Fibroblast of gingiva (primary cell): ENCODE measurements at regions not wholly inside any gene's neighbourhood (a gene's known extent, or its start where the extent isn't known, plus 50 kb on each side); places are given as distances from the start of the nearest gene placed in this dataset.

Experiments used
- DNase-seq: peaks from one replicate; pipeline ENCODE4 v3.0.0-alpha.2; 2011; ENCODE audit warnings: low read depth

- no peak for DNase-seq
Measured at GRCh38 chr3:177742273-177742672, 545.0 kb upstream of the TBL1XR1 start.

- DNase-seq = no peak
Measured at GRCh38 chr3:177743173-177743890, 546.0 kb upstream of the TBL1XR1 start.

GRCh38 chr3:177744873-177745606, 547.8 kb upstream of the TBL1XR1 start:
- no peak for DNase-seq

GRCh38 chr3:177745607-177746005, 548.3 kb upstream of the TBL1XR1 start:
- DNase-seq = no peak

GRCh38 chr3:177746337-177746933, 549.2 kb upstream of the TBL1XR1 start:
- peak; percentile 74 for DNase-seq

GRCh38 chr3:177749836-177750235, 552.6 kb upstream of the TBL1XR1 start:
- DNase-seq = no peak

- DNase-seq = no peak
Measured at GRCh38 chr3:177750436-177750835, 553.2 kb upstream of the TBL1XR1 start.

GRCh38 chr3:177751770-177752169, 554.5 kb upstream of the TBL1XR1 start:
- no peak for DNase-seq

- no peak for DNase-seq
Measured at GRCh38 chr3:177752831-177753230, 555.5 kb upstream of the TBL1XR1 start.

- DNase-seq = no peak
Measured at GRCh38 chr3:177753451-177754155, 556.3 kb upstream of the TBL1XR1 start.

- DNase-seq = peak; percentile 52
Measured at GRCh38 chr3:177754508-177754921, 557.2 kb upstream of the TBL1XR1 start.

GRCh38 chr3:177758126-177758525, 560.8 kb upstream of the TBL1XR1 start:
- DNase-seq = peak; percentile 82

- DNase-seq = peak; percentile 88
Measured at GRCh38 chr3:177760803-177761202, 563.5 kb upstream of the TBL1XR1 start.

- peak; percentile 73 for DNase-seq
Measured at GRCh38 chr3:177764377-177764912, 567.2 kb upstream of the TBL1XR1 start.

GRCh38 chr3:177764933-177765332, 567.7 kb upstream of the TBL1XR1 start:
- DNase-seq = no peak

GRCh38 chr3:177770383-177771230, 573.3 kb upstream of the TBL1XR1 start:
- peak; percentile 72 for DNase-seq

GRCh38 chr3:177771780-177772179, 574.5 kb upstream of the TBL1XR1 start:
- peak; percentile 42 for DNase-seq

- no peak for DNase-seq
Measured at GRCh38 chr3:177772908-177773557, 575.8 kb upstream of the TBL1XR1 start.

- no peak for DNase-seq
Measured at GRCh38 chr3:177773717-177774116, 576.4 kb upstream of the TBL1XR1 start.

- peak; percentile 60 for DNase-seq
Measured at GRCh38 chr3:177776661-177777101, 579.4 kb upstream of the TBL1XR1 start.

GRCh38 chr3:177777699-177778098, 580.4 kb upstream of the TBL1XR1 start:
- DNase-seq = no peak
